COR-L47 (cell line): ENCODE measurements at regions not wholly inside any gene's neighbourhood (a gene's known extent, or its start where the extent isn't known, plus 50 kb on each side); places are given as distances from the start of the nearest gene placed in this dataset.
"Not testable (repeated sequence)": the region's sequence is repeated elsewhere in the genome, so short reads cannot be mapped to it uniquely, and the experiment has no call there.

ENCODE experiments used
- DNase-seq: peaks from one replicate; lab custom pipeline; 2025; lab: John Stamatoyannopoulos, UW

DNA sequence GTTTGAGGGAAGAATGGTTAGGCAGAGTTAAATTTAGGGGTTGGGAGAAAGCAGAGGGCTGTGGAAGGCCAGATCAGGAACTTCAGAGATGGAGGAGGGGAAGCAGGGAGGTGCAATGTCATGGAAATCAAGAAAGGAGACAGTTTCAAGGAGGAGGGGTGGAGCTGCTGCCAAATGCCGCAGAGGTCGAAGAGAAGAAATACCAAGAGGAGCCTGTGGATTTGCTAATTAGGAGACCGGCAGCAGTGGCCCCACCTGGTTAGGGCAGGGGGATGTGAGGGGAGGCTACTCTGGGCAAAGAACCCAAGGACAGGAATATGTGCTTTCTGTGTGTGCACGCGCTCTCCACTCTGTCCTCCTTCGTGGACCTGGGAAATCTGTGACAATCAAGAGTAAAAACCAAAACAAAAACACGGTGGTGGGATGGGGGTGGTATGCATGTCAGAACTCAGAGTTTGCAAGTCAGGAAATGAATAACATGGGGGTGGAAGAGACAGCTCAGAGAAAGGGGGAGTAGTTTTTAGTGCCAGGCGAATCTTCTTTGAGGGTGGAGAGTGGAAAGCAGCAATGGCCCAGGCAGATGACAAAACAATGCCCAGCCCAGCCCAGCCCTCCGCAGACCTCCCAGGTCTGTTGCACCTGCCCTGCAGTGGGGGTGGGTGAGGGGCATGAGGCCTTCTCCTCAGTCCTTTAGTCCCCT, 102.9 kb upstream of the PAX2 start:
- DNase-seq, result no peak

DNA sequence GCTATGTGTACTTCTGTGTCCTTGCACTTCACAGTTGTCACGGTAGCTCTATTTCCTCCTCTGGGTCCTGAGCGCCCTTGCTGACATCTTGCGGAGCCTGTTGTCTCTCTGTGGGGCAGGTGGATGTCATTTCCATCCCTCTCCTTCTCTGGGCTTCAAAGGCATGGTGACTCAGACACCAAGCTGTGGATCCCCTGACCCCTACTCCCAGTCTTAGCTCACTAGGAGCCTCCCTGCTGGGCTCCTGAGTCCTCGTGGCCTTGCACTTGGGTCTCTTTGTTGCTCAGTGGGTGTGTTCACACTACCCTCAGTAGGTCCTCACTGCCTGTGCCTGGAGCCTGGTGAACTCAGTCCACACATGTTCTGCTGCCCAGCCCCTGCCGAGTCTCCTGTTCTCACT, 100.3 kb upstream of the PAX2 start:
- no peak for DNase-seq

DNA sequence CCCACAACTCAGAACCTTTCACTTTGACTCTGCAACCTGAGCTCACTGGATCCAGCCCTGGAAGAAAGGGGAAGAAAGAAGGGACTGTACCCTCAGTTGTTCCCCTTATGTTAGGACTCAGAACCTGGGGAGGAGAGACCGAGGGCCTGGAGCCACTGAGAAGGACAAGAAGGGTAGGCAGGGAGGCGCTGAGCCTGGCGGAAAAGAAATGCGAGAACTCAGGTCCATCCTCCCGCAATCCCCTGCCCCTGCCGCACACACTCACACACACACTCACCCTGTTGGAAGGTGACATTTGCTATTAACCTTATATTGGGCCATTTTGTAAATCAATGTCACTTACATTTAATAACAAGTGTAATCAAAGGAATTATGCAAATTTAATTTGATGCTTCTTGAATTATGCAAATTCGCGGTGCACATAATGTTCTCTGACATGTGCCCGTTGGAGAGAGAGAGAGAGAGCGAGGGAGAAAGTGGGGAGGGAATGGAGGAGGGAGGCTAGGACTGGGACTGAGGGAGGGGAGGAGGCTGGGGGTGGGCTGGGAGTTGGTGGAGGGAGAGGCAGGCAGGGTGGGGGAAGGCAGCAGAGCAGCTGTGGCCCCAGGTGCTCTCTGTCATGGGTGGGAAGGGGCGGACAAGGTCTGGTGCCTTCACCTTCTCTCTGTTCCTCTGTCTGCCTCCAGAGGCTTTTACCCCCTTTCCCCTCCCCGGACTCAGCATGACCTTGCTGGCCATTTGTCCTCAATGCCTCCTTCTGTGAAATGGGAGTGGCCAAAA, 99.6 kb upstream of the PAX2 start:
- no peak for DNase-seq

DNA sequence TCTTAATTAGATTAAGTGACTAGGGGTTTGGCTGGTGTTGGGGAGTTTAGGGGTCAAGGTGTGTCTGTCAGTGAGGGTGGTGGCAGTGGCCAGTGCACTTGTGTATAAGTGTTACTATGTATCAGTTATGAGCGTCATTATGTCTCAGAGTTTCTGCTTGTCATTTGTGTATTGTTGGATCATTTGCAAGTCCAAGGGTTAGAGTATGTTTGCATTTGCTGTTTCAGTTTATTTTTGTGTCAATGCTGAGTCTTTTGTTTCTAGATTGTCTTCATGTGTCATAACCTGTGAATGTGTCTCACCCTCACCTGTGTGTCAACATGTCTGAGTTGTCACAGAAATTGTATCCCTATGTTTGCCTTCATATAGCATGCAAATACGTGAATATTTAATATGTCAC, 97.5 kb upstream of the PAX2 start:
- DNase-seq, result no peak

DNA sequence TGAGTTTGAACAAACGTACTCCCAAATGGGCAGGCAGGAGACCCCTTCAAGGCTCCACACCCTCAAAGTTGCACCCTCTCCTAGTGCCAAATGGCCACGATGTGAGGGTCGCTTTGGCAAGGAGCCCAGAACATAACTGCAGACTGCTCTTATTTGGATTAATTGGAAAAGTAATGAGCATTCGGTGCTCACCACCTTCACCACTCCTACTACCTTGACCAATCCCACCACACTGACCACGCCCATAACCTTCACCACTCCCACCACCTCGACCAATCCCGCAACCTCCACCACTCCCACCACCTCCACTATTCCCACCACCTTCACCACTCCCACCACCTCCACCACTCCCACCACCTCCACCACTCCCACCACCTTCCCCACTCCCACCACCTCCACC, 94.7 kb upstream of the PAX2 start:
- no peak for DNase-seq

DNA sequence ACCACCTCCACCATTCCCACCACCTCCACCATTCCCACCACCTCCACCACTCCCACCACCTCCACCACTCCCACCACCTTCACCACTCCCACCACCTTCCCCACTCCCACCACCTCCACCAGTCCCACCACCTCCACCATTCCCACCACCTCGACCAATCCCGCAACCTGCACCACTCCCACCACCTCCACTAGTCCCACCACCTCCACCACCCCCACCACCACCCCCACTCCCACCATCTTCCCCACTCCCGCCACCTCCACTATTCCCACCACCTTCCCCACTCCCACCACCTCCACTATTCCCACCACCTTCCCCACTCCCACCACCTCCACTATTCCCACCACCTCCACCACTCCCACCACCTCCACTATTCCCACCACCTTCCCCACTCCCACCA, 94.3 kb upstream of the PAX2 start:
- DNase-seq, result not testable (repeated sequence)

DNA sequence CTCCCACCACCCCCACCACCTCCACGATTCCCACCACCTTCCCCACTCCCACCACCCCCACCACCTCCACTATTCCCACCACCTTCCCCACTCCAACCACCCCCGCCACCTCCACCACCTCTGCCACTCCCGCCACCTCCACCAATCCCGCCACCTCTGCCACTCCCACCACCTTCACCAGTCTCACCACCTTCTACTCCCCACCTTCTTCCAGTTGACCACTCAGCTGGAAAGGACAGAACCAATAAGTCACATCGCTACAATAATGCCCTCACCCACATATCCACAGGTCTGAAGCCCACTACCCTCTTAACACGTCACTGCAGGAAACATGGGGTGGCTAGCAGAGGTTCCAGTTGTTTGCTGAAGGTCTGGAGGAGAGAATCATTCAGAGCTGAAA, 93.5 kb upstream of the PAX2 start:
- DNase-seq, result no peak

DNA sequence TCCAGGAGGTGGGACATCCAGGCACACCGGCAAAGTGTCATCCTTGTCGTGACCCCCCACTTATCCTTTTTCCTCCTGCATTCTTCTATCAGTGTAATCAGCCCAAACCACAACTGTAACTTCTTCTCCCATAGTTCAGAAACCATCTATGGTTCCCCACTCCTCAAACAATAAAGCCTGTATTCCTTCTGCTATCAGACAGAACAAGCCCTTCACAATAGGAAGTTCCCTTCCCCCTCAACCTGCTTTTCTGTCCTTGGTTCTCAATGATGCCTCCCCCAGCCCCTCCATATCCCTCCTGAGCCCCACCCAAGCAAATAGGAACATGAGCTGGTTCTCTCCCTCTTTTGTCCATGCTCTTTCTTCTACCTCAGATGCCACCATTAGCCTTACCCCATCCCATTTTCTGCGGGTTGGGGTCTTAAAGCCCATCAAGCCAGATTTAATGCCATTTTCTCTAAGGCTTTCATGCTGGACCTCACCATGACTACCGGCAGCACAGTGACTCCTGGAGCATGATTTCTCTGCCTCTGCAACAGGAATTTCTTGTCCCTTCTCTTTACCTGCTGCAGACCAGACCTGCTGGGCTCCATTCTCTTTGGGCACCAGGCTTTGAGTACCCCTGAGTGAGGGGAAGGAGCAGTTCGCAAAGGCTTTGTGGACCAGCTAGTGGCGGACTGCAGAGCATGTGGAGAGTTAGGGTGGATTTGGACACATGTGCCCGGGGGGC, 92.8 kb upstream of the PAX2 start:
- DNase-seq, result no peak

DNA sequence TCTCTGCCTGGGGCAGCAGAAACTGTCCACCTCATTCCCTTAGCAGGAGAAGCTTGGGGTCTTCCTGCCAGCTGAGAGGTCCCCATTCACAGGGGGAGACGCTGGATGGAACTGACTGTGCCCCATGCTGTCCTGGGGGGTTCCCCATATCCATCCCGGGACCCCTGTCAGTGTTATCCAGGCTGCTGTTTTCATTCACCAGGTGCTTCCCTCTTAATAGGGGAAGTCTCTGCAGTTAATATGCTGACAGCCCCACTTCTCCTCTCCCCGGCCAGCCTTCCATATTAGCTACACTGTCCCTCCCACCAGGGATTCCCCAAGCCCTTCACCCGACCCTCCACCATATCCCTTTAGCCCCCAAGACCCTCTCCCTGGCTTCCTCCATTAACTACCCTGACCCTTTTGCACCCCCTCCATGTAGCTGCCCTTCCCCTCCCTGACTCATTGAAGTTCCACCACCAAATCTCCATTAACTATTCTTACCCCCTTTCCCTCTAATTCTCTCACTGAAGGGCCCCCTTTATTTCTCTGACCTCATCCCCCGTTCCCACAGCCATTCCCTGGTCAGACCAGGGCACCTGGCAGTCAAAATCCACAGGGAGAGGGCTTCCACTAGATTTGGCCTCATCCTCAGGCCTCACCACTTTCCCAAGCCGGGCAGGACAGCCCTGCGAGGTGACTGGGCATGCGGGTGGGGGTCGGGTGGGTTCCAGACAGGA, 92.0 kb upstream of the PAX2 start:
- no peak for DNase-seq

DNA sequence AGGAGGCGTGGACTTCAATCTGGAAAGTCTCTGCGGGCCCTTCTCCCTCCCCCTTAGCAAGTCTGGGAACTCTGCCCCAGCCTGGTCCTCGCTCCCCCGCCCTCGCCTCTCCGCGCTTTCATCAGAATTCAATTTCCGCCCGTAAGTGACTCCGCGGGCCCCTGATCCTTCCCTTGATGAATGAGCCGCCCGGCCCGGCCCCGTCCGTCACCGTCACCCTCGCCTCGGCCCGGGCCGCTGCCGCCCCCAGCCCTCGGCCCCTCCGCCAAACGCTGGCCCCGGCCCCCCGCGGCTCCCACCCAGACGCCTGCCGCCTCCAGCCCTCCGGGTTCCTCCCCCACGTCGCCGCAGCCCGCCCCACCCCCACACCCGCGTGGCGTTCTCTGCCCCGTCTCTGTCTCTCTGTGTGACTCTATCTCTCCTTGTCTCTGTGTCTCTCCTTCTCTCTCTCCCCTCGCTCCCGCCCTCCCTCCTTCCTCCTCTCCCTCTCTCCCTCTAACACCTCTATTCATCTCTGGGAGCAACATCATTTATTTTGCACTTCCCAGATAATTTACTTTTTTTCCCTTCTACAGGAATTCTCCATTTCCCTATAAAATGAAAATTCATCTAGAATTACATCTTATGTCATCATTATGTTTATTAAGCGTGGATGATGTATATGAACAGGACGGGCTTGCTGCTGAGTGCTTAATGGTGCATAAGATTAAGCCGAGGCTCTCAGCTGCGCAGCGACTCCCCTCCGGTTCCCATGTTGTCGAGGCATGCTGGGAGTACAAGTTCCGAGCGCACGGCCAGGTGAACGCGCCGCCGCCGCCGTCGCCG, 91.2 kb upstream of the PAX2 start:
- no peak for DNase-seq

DNA sequence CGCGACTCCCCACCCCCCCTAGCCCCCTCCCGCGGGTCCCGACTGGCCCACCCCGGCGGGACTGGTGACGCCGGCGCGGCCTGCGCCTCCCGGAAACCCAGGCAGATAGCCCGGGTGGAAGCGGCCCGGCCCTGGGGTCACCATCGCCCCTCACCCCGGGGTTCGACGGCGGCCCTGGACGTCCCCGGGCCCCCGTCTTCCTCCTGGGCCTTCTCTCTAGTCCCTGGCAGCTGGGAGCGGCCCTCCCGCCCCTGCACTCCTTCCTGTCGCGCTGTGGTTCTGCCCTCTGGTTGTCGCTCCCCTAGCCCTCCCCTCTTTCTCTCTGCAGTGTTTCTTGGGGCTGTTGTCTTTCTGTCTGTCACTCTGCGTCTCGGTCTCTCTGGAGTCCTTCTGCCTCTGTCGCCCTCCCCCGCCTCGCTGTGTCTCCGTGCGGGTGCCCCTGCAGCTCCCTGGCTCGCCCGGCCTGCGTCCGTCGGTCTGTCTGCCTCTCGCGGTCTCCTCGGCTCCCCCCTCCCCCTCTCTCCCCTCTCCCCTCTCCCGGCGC, 90.5 kb upstream of the PAX2 start:
- no peak for DNase-seq

DNA sequence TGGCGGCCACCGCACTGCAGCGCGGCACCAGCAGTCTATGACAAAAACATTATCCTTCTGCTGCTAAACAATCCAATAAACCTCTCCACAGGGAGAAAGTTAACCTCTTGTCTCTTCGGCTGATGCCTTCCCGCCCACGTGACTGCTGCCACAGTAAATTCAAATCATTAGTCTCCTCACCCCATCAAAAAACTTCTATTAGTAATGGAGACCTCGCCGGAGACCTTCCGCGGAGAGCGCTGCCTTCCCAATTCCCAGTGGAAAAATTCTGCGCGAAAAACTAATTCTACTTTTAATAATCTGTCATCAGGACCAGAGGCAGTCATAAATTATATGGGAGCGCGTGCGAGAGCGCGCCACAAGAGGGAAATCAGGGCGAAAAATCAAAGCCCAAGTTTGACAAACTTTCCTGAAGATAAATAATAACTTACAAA, 90.0 kb upstream of the PAX2 start:
- DNase-seq, result no peak

DNA sequence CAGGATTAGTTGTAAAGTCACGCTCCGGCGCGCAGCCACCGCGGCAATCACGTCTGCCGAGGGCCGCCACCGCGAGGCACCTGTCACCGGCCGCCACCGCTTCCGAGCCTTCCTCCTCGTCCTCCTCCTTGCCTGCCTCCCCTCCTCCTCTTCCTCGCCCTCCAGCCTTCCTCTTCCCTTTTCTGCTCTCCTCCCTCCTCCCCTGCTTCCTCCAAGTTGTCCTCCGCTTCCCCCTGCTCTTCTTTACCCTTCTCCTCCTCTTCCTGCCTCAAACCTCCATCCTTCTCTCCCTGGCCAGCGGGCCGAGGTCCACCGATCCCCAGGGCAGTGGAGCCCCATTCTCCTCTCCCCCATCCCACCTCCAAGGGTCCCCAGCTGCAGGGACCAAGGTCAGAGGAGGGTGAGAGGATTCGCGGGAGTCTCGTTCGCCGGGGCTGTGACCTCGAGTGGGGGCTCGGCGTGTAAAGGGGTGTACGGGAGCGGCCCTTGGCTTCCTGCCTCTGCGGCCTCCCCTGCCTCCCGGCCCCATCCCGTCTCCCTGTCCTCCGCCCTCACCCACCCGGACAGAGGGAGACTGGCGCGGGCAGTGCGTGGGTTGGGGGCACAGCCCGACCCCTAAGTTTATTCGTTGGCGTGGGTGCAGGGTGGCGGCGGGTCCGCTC, 89.5 kb upstream of the PAX2 start:
- DNase-seq, result no peak

DNA sequence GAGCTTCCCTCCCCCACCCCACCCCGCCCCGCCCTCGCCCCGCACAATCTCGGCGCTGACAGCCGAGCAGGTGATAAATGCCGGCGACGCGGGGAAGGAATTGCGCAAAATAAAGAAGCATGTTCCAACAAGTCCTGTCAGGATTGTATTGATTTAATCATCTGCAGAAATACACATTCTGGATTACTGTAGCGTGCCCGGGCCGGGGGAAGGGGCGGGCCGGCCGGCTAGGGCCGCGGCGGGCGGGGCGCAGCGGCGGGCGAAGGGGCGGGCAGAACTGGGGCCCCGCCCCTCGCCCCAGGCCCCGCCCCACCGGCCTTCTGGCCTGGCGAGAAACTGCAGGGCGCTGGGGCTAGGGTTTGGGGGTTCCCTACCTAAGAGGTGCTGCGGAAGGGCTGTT, 88.9 kb upstream of the PAX2 start:
- DNase-seq, result no peak

DNA sequence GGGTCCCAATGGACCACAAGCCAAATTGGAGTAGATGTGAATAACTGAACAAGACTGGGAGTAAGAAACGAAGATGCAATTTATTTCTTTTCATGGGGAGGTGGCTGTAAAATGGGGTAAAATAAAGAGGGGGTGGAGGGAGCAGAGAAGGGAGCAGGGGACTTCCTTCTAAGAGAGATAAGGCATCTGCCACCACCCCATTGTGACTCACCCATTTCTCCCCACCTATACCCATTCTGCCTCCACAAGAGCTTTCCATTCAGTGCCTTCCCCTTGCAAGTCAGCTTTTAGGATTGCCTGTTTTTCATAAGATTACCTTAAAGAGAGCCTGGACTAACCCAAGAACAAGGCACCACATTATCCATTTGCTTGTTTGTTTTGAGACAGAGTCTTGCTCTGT, 87.1 kb upstream of the PAX2 start:
- DNase-seq, result no peak

DNA sequence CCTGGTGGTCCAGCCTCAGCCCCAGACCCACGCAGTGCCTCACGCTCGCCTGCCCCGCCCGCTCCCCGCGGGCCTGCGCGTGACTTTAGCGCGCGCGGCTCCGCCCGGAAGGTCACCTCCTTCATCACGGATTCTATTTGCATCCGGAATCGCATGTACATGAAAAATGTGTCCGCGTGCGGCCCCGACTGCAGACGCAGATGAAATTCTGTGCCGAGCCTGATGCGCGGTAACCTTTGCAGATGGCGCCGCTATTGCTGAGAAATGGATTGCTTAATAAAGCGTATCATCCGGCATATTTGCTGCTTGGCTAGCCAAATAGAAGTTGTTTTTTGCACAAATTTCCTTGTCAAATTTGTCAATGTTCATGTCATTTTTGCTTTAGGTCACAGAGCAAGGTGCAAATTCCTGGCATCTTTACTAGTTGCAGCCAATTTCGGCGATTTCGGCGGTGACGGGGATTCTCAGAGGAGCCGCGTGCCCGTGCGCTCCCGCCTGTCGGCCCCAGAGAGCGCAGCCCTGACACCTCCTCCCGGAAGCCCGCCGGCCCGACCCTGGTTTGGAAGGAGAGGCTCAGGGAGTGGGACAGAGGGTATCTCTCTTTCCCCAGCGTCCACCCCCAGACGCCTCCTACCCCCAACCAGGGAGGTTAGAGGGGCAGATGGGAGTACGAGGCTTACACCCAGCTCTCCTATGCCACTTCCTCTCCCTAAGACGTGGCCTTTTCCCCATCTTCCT, 85.9 kb upstream of the PAX2 start:
- DNase-seq, result no peak

DNA sequence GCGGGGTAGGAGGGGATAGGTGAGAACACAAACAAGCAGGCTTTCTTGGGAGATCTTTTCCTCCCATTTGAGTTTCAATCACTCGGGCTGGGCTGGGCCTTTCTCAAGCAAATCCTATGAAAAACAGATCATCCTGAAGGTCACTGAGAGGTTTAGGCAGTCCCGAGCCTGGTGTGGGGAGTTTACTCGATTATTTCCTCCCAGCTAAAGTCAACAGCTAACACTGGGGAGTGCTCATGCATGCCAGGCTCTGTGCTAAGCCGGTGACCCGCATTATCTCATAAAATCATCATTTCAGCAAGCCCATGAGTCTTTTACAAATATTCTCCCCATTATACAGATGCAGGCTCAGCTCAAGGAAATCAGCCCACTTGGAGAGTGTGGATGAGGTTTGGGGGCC, 85.0 kb upstream of the PAX2 start:
- DNase-seq, result no peak

DNA sequence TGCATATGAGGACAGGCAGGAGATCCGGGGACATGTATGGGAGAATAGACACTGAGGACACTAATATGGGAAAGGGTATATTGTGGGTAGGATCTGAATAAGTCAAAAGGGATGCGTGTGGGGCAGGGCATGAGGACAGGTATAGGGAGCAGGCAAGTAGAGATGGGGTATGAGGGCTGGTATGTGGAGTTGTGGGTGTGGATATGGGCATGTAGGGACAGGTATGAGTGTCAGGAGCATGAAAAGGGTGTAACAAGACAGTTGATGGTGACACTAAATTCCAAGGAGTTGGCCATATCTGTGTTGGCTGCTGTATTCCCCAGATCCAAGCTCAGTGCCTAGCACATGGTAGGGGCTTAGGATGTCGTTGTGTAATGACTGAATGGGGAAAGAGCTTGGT, 84.4 kb upstream of the PAX2 start:
- no peak for DNase-seq

DNA sequence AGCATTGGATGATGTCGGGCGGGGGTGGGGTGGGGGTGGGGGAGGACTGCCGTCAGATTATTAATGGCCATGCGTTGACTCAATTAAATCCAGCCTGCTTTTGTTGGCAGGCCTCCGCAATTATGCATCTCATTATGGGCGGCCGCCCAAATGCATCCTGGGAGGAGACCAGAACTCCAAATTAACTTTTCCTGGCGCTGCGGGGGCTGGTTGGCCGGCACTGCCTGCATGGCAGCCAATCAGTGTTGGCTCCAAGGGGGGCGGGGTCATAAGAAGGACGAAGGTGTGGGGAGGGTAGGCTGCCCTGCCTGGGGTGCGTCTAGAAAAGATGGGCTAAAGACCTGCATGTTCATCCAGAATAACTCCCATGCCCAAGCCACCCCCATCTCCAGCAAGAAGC, 83.9 kb upstream of the PAX2 start:
- DNase-seq, result no peak

DNA sequence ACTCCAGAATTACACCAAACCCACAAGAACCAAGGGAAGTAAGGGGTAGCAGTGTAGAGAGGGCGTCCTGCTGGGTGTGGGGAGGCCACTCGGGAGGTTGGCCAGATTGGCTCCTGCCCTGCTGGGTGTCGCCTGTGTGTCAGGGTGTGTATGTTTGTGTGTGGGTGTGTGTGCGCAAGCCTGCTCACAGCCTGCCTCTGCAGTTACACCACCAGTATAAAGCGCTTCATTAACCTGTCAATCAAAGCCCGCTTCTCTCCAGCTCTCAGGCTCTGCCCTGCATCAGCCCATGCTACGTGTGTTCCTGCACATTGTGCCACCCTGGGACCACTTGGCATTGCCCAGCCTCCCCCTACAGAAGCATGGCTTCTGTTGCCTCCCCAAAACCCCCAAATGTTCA, 83.3 kb upstream of the PAX2 start:
- DNase-seq, result no peak
